ENCODE measurements at regions not wholly inside any gene's neighbourhood (a gene's known extent, or its start where the extent isn't known, plus 50 kb on each side); places are given as distances from the start of the nearest gene placed in this dataset.

DNA sequence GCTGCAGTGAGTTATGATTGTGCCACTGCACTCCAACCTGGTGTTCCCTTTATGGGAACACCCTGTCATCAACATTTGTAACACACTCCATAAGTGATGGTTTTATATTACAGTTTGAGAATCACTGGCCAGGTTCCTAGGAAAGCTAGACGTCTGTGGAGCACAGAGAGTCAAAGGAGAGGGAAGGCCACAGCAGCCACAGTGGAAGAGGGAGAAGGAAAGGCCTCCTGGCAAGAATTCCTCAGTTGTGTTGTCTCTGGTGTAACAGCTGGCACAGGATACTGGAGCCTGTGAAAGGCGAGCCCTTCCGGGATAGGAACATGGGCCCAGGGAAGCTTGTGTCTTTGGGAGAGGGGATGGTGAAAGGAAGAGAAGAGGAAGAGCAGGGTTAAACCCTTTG is 360.5 kb upstream of the PIK3C3 start:
- H3K36me3 ChIP-seq: no peaks in the 10 kb centered on the region
- intact Hi-C loops (cut with DNase I): no loop called here
- H3K27me3 ChIP-seq (ENCODE audit: low read depth): no peaks in the 10 kb centered on the region
- no peak overlapping the region for H3K27ac ChIP-seq
- H3K9me3 ChIP-seq: no peaks in the 10 kb centered on the region
- ATAC-seq (peak in 1 of 2 donors; percentile 12), DNase-seq (no peak)
- TF ChIP-seq, protein P1, sequence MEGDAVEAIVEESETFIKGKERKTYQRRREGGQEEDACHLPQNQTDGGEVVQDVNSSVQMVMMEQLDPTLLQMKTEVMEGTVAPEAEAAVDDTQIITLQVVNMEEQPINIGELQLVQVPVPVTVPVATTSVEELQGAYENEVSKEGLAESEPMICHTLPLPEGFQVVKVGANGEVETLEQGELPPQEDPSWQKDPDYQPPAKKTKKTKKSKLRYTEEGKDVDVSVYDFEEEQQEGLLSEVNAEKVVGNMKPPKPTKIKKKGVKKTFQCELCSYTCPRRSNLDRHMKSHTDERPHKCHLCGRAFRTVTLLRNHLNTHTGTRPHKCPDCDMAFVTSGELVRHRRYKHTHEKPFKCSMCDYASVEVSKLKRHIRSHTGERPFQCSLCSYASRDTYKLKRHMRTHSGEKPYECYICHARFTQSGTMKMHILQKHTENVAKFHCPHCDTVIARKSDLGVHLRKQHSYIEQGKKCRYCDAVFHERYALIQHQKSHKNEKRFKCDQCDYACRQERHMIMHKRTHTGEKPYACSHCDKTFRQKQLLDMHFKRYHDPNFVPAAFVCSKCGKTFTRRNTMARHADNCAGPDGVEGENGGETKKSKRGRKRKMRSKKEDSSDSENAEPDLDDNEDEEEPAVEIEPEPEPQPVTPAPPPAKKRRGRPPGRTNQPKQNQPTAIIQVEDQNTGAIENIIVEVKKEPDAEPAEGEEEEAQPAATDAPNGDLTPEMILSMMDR (IDR thresholded peaks at IDR 0.05): no peak
- H3K4me3 ChIP-seq: no peak overlapping the region
- no peaks in the 10 kb centered on the region for H3K4me1 ChIP-seq

DNA sequence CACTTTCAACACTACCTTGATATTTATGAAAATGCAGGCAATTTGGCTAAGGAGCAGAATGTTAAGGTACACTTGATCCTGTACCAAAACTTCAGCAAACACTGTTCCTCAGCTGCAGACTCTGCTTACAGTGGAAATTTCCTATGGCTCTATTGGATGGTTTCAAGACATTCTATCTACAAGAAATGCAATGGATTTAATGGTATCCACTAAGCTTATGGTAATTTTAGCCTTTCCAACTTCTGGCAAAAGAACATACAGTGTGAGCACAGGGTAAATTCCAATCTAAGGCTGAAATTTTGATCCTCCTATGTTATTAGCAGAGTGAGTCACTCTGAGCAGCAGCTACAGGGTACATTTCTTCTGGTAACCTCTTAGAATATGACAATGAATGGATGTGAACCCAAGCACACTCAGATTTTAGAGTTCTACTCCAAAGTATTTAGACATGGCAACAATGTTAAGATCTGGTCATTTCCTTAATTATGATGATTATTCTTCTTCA is 361.8 kb upstream of the PIK3C3 start:
- Histone ChIP-seq H3K4me1 (no peaks in the 10 kb centered on the region), H3K9me3 (no peaks in the 10 kb centered on the region), H3K27me3 (ENCODE audit: low read depth) (no peaks in the 10 kb centered on the region), H3K36me3 (no peaks in the 10 kb centered on the region), H3K4me3 (no peak overlapping the region), H3K27ac (no peak overlapping the region)
- ATAC-seq (no peak), DNase-seq (no peak)
- TF ChIP-seq, protein P1 (IDR thresholded peaks at IDR 0.05): no peak
- intact Hi-C loops (cut with DNase I): no loop called here

DNA sequence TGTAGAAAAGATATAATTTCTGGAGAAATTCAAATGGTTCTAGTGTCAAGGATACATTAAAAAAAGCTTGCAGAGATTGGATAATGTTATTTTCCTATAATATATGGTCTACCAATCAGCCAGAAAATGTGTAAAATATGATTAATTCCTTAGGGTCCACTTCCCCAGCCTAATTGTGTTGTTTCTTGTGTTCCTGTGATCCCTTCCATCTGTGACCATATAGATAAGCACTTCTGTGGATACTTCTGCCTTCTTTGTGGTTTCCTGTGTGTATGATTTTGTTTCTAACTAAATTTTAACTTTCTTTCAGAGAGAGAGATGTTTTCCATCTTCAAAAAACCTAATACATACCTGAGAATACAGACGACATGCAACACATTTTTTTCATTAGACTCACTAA is 367.1 kb upstream of the PIK3C3 start:
- DNase-seq (no peak), ATAC-seq (no peak)
- H3K27ac ChIP-seq: no peak overlapping the region
- H3K4me1 ChIP-seq: no peaks in the 10 kb centered on the region
- H3K27me3 ChIP-seq (ENCODE audit: low read depth): no peaks in the 10 kb centered on the region
- intact Hi-C loops (cut with DNase I): no loop called here
- no peaks in the 10 kb centered on the region for H3K36me3 ChIP-seq
- H3K4me3 ChIP-seq: no peak overlapping the region
- TF ChIP-seq, protein P1 (IDR thresholded peaks at IDR 0.05): no peak
- H3K9me3 ChIP-seq: no peaks in the 10 kb centered on the region

DNA sequence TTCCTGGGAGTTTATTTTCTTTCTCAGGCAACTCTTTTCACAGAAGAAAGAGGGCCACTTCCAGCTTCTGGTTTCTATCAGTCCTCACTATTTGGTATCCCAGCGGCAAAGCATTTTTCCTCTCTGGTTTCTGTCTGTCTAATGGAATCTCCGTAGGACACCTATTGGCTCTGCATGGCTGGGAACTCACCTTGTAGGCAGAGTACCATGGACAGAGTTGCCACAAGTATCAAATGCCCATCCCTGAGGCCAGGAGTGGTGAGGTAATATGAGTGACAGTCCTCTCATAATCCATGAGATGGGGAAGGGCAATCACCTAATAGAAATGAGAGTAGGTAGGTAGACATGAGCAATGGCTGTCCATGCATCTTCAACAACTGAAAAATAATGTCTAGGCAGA is 369.5 kb upstream of the PIK3C3 start:
- Histone ChIP-seq H3K4me3 (no peak overlapping the region), H3K27ac (no peak overlapping the region), H3K9me3 (no peaks in the 10 kb centered on the region), H3K36me3 (no peaks in the 10 kb centered on the region), H3K4me1 (no peaks in the 10 kb centered on the region), H3K27me3 (ENCODE audit: low read depth) (no peaks in the 10 kb centered on the region)
- DNase-seq (no peak), ATAC-seq (no peak)
- TF ChIP-seq, protein P1 (IDR thresholded peaks at IDR 0.05): no peak
- intact Hi-C loops (cut with DNase I): no loop called here

DNA sequence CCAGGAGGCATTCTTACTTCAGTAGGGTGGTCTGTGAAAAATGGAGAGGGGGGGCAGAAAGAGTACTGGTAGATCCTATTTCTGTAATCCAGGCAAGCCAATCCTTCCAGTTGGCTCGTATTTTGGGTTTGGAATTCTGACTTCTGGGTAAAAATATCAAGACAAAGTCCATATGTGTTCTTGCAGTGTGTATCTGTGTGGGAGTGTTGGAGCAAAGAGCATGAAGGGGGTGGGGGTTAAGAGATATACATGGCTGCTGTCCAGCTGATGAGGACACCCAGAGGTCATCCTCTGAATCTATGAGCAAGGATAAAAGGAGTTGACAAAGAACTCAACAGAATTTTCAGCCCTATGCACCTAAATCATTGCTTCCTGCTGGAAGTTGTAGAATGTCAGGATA is 375.8 kb upstream of the PIK3C3 start:
- DNase-seq (no peak), ATAC-seq (no peak)
- Histone ChIP-seq H3K4me1 (no peaks in the 10 kb centered on the region), H3K9me3 (no peaks in the 10 kb centered on the region), H3K27ac (no peak overlapping the region), H3K27me3 (ENCODE audit: low read depth) (no peaks in the 10 kb centered on the region), H3K4me3 (no peak overlapping the region), H3K36me3 (no peaks in the 10 kb centered on the region)
- intact Hi-C loops (cut with DNase I): no loop called here
- TF ChIP-seq, protein P1 (IDR thresholded peaks at IDR 0.05): no peak

DNA sequence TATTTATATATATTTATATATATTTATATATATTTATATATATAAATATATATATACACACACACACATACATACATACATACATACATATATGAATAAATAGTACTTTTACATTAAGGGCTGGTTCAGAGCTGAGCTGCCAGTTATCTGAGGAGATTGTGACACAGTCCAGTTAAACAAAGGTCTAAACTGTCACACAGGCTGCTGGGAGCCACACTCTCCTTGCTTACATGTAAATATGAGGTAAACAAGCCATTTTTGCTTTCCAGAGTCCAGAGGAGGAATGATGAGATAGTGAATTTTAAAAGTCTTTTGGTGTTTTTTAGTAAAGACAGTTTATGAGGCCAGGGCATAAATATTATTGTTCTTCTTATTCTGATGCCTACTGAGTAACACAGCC is 377.5 kb upstream of the PIK3C3 start:
- Histone ChIP-seq H3K4me1 (no peaks in the 10 kb centered on the region), H3K4me3 (no peak overlapping the region), H3K36me3 (no peaks in the 10 kb centered on the region), H3K9me3 (no peaks in the 10 kb centered on the region), H3K27me3 (ENCODE audit: low read depth) (no peaks in the 10 kb centered on the region), H3K27ac (no peak overlapping the region)
- intact Hi-C loops (cut with DNase I): no loop called here
- DNase-seq (no peak), ATAC-seq (no peak)
- TF ChIP-seq, protein P1 (IDR thresholded peaks at IDR 0.05): no peak
